AG04450 (cell line): ENCODE measurements at regions not wholly inside any gene's neighbourhood (a gene's known extent, or its start where the extent isn't known, plus 50 kb on each side); places are given as distances from the start of the nearest gene placed in this dataset.
"Not testable (repeated sequence)": the region's sequence is repeated elsewhere in the genome, so short reads cannot be mapped to it uniquely, and the experiment has no call there.

Source experiments
- CTCF ChIA-PET: fragments of 300-600, 350-600 bp; formaldehyde crosslinking; extraction: SDS; loops from one replicate; lab custom pipeline; 2022; ENCODE audit warnings: antibody characterized with exemption, inconsistent platforms; lab: Charles Lee
- POLR2A ChIA-PET: fragments of 350-600 bp; formaldehyde crosslinking; extraction: SDS; loops from one replicate; lab custom pipeline; 2021; ENCODE audit warnings: antibody characterized with exemption, inconsistent platforms; lab: Yijun Ruan, JAX
- DNase-seq: peaks from one replicate; pipeline ENCODE4 v3.0.0-alpha.2; 2011; ENCODE audit warnings: low read depth, low spot score
- H3K27ac ChIP-seq: one replicate; pipeline ENCODE4 v1.5.1; 2012; ENCODE audit warnings: low read depth, low read length, control low read depth
- H3K27me3 ChIP-seq: one replicate; pipeline ENCODE4 v1.6.0; 2012; ENCODE audit warnings: low read length; ENCODE audit not compliant: control insufficient read depth, insufficient read depth
- H3K4me3 ChIP-seq: 2 replicates; pipeline ENCODE4 v1.5.1; 2011; ENCODE audit warnings: mild to moderate bottlenecking, low read depth, low read length, control low read depth
- H3K9me3 ChIP-seq: 2 replicates; pipeline ENCODE4 v1.5.1; 2012; ENCODE audit warnings: low read length; ENCODE audit not compliant: control insufficient read depth, insufficient read depth
- TF ChIP-seq, protein P1 (sequence below): IDR thresholded peaks from 2 replicates; pipeline ENCODE4 v1.5.1; 2011; ENCODE audit warnings: low read depth, low read length, control low read depth, inconsistent platforms

DNA sequence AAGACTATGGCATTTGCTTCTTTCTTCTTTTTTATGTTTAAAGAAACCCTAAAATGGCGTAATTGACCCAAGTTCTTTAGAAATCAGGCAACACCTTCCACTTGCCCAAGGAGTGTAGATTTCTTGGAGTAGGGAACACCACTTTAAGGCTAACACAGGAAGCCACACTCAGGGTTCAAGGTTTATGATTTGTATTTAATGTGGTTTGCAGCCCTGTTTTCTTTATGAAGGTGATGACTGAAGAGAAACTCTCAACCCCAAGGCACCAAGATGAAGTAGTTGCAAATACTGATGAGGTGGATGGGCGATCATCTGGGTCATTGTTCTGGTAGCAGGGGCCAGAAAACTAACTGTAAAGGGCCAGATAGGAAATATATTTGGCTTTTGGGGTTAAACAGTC lies 101.1 kb downstream of the DLEU7 start:
- H3K9me3 ChIP-seq, result no peaks in the 10 kb centered on the region
- H3K27ac ChIP-seq, result no peak overlapping the region
- no peak for DNase-seq
- CTCF ChIA-PET, result no interaction called here
- no peak overlapping the region for H3K4me3 ChIP-seq
- POLR2A ChIA-PET, result no interaction called here
- TF ChIP-seq, protein P1, sequence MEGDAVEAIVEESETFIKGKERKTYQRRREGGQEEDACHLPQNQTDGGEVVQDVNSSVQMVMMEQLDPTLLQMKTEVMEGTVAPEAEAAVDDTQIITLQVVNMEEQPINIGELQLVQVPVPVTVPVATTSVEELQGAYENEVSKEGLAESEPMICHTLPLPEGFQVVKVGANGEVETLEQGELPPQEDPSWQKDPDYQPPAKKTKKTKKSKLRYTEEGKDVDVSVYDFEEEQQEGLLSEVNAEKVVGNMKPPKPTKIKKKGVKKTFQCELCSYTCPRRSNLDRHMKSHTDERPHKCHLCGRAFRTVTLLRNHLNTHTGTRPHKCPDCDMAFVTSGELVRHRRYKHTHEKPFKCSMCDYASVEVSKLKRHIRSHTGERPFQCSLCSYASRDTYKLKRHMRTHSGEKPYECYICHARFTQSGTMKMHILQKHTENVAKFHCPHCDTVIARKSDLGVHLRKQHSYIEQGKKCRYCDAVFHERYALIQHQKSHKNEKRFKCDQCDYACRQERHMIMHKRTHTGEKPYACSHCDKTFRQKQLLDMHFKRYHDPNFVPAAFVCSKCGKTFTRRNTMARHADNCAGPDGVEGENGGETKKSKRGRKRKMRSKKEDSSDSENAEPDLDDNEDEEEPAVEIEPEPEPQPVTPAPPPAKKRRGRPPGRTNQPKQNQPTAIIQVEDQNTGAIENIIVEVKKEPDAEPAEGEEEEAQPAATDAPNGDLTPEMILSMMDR, result no peak
- H3K27me3 ChIP-seq, result peaks cover 24% of the 10 kb centered on the region

DNA sequence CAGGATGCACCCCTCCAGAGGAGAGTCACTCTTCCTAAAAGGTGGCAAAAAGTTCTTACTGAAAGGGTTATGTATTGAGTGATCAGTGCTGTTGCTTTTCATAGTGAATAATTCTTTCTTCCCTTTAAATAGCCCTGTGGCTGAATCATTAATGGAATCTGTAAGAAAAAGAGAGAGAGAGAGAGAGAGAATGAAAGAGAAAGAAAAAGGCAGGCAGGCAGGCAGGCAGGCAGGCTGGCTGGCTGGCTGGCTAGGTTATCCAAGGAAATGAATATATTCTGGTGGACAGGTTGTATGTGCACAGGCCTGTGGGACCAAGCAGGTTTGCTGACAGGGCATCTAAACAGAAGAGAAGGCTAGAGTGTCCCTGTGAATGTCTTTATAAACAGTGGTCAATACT lies 100.5 kb downstream of the DLEU7 start:
- CTCF ChIA-PET, result no interaction called here
- no peak for DNase-seq
- Histone ChIP-seq H3K9me3 (no peaks in the 10 kb centered on the region), H3K4me3 (no peak overlapping the region), H3K27me3 (peaks cover 24% of the 10 kb centered on the region), H3K27ac (no peak overlapping the region)
- TF ChIP-seq, protein P1, result no peak
- POLR2A ChIA-PET, result no interaction called here

DNA sequence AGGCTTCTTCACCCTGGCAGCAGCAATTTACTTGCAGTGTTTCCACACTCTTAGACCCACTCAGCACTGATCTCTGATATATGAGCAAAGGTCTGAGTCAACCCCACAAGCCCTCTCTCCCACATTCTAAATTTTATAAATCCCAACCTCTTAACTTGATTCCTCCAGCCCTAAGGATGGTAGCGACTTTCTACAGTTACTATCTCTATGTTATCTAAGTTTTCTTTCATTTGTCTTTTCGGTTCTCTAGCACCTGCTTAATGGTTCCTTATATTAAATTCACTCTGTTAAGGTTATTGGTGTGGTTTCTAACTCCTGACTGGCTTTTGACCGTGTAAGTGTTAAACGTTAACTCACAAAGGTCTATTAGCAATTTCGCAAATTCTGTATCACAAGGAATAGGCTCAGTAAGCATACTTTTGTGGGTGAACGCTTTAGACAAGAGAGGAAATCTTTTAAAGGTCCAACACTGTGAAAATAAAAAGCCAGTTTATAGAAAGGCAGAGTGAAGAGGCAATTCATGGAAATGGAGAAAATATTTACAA lies 99.3 kb downstream of the DLEU7 start:
- no peak overlapping the region for H3K4me3 ChIP-seq
- TF ChIP-seq, protein P1, result no peak
- CTCF ChIA-PET, result no interaction called here
- H3K27ac ChIP-seq, result no peak overlapping the region
- H3K27me3 ChIP-seq, result peaks cover 21% of the 10 kb centered on the region
- no peaks in the 10 kb centered on the region for H3K9me3 ChIP-seq
- POLR2A ChIA-PET, result no interaction called here
- DNase-seq, result no peak

DNA sequence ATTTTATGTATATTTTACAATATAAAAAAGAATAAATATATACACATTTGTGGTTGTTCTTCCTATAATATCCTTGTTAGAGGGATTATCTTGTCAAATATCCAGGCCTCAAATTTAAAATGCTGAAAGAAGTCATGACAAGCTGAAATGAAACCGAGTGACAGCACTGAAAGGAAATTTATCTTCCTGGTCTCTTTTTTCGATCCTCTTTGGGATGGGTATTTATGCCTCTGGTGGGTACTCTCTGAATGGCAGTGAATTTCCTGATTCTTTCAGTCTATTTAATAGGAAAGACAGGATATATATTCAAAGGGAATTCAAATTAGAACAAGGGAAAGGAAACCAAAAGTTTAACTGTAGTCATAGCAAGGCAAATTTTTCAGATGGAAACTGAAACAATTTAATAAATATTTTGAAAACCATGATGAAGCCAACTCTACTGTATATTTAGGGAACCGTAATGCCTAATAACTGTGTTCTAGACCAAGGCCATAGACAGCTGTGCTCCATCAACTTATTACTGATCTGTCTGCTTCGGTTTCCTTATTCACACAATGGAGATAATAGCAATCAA lies 97.9 kb downstream of the DLEU7 start:
- TF ChIP-seq, protein P1, result no peak
- H3K9me3 ChIP-seq, result no peaks in the 10 kb centered on the region
- no peak for DNase-seq
- ChIA-PET CTCF (no interaction called here), POLR2A (no interaction called here)
- H3K27ac ChIP-seq, result no peak overlapping the region
- peaks cover 18% of the 10 kb centered on the region for H3K27me3 ChIP-seq
- H3K4me3 ChIP-seq, result no peak overlapping the region

GRCh38 chr13:50747737-50748350 lies 95.6 kb downstream of the DLEU7 start:
- Histone ChIP-seq H3K27ac (no peak overlapping the region), H3K4me3 (no peak overlapping the region), H3K9me3 (no peaks in the 10 kb centered on the region), H3K27me3 (peaks cover 10% of the 10 kb centered on the region)
- TF ChIP-seq, protein P1, result no peak
- CTCF ChIA-PET, result no interaction called here
- DNase-seq, result no peak
- POLR2A ChIA-PET, result no interaction called here

DNA sequence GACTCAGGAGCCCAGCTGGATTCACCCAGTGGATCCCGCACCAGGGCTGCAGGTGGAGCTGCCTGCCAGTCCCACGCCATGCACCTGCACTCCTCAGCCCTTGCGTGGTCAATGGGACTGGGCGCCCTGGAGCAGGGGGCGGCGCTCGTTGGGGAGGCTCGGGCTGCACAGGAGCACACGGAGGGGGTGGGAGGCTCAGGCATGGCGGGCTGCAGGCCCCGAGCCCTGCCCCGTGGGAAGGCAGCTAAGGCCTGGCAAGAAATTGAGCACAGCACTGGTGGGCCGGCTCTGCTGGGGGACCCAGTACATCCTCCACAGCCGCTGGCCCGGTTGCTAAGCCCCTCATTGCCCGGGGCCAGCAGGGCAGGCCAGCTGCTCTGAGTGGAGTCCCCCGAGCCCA lies 90.3 kb downstream of the DLEU7 start:
- POLR2A ChIA-PET, H3K4me3 ChIP-seq, H3K9me3 ChIP-seq, H3K27me3 ChIP-seq, CTCF ChIA-PET, H3K27ac ChIP-seq, DNase-seq: not testable (repeated sequence)

GRCh38 chr13:50755862-50756685 lies 87.4 kb downstream of the DLEU7 start:
- POLR2A ChIA-PET, H3K27ac ChIP-seq, H3K9me3 ChIP-seq, H3K27me3 ChIP-seq, DNase-seq, H3K4me3 ChIP-seq, CTCF ChIA-PET: not testable (repeated sequence)
